GM12891 (cell line): ENCODE measurements at regions not wholly inside any gene's neighbourhood (a gene's known extent, or its start where the extent isn't known, plus 50 kb on each side); places are given as distances from the start of the nearest gene placed in this dataset.

Experiments used
- DNase-seq: peaks from one replicate; pipeline ENCODE4 v3.0.0; 2011; ENCODE audit warnings: low spot score; ENCODE audit not compliant: insufficient read length
- FAIRE-seq: peaks from 2 replicates; lab custom pipeline; 2011; peaks lifted over from hg19 to GRCh38; lab: Jason Lieb, UNC
- PAX5 ChIP-seq: IDR thresholded peaks from 2 replicates; pipeline ENCODE4 v1.6.1; 2011; ENCODE audit warnings: low read length, moderate library complexity, mild to moderate bottlenecking; ENCODE audit not compliant: insufficient read depth, severe bottlenecking
- POLR2A ChIP-seq: IDR thresholded peaks from 2 replicates; pipeline ENCODE4 v1.6.1; 2011; ENCODE audit warnings: low read depth, low read length, control low read depth
- POLR2AphosphoS5 ChIP-seq: IDR thresholded peaks from 2 replicates; pipeline ENCODE4 v1.6.1; 2011; ENCODE audit warnings: low read depth, low read length, control low read depth
- POU2F2 ChIP-seq: IDR thresholded peaks from 2 replicates; pipeline ENCODE4 v1.6.1; 2011; ENCODE audit warnings: low read depth, mild to moderate bottlenecking, control low read depth, low read length, moderate library complexity
- SPI1 ChIP-seq: IDR thresholded peaks from 2 replicates; pipeline ENCODE4 v1.6.1; 2011; ENCODE audit warnings: low read depth, low read length, control low read depth
- TAF1 ChIP-seq: IDR thresholded peaks from 2 replicates; pipeline ENCODE4 v1.6.1; 2011; ENCODE audit warnings: low read depth, low read length, control low read depth

DNA sequence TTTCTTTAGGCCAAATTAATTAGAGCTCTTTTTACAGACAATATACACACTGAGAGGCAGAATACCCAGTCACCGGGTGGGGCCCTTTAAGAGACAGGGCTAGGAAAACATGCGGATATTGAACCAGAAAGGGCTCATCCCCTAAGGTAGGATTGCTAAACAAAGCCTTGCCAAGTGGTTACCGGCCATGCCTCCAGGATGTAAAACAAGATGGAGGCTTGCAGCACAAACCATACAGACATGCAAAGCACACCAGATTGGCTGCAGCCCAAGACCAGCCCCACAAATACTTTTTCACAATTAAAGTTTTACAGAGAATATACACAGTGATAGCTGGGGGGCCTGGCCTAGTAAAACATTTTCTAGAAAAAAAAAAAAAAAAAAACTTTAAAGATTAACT, 210.0 kb downstream of the KLHL4 start:
- FAIRE-seq (no peak), DNase-seq (no peak)
- TF ChIP-seq SPI1: no peak
- TF ChIP-seq PAX5: no peak
- TF ChIP-seq TAF1: no peak
- no peak for TF ChIP-seq POLR2A
- no peak for TF ChIP-seq POU2F2
- TF ChIP-seq POLR2AphosphoS5: no peak

DNA sequence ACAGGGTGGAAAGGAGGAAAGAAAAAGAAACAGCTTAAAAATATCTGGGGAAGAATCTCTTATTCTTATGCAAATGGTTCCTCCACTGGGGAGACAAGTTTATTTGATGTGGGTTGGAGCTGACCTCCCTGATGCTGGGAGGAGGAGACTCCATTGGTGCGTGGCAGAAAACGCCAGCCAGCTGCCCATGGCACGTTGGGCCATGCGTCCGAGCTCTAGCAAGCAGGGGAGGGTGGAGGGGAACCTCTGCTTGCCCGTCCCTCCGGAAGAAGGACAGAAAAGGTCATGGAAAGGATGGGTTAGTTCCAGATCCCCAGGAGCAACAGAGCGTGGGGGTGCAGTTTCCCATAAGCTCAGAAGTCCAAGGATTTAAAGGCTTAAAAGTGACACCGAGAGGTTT, 210.4 kb downstream of the KLHL4 start:
- DNase-seq: no peak
- FAIRE-seq: no peak
- no peak for TF ChIP-seq TAF1
- no peak for TF ChIP-seq POLR2AphosphoS5
- no peak for TF ChIP-seq POU2F2
- TF ChIP-seq SPI1: no peak
- TF ChIP-seq PAX5: no peak
- no peak for TF ChIP-seq POLR2A

DNA sequence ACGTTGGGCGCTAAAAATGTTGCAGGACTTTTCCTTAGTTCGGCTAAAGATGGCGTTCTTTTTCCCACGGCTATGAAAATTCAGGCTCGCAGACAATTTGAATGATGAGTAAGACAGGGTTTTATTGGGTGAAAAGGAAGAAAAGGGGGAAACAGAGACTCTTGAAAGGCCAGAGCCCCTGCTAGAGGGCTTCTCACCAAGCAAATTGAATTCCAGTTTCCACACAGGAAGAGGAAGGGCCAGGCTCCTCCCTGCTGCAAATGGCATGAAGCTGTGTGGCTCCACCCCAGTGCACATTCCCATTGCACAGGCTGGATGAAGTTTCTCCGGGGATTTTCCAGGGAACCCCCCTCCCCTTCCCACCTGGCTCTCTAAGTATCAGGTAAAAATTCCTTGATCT, 210.9 kb downstream of the KLHL4 start:
- DNase-seq (no peak), FAIRE-seq (no peak)
- TF ChIP-seq POU2F2 (no peak), POLR2AphosphoS5 (no peak), TAF1 (no peak), SPI1 (no peak), PAX5 (no peak), POLR2A (no peak)

DNA sequence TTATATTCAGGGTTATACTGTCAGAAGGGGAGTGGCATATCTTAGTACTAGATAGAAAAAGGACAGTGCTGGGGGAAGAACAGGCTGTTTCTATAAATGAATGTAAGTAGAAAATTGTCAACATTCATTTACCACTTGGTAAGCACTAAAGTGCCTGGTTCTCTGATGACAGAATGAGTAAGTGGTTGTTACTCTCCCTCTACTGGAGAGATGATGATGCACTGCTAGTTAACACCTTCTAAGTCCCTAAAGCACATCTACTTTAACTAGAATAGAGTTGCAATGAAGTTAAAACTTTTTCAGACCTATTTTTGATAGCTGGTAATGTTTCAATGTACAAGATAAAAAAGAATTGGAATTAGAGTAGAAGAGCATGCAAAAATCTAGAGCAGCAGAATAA, 214.5 kb downstream of the KLHL4 start:
- TF ChIP-seq SPI1 (no peak), TAF1 (no peak), PAX5 (no peak), POU2F2 (no peak), POLR2AphosphoS5 (no peak), POLR2A (no peak)
- DNase-seq (no peak), FAIRE-seq (no peak)

DNA sequence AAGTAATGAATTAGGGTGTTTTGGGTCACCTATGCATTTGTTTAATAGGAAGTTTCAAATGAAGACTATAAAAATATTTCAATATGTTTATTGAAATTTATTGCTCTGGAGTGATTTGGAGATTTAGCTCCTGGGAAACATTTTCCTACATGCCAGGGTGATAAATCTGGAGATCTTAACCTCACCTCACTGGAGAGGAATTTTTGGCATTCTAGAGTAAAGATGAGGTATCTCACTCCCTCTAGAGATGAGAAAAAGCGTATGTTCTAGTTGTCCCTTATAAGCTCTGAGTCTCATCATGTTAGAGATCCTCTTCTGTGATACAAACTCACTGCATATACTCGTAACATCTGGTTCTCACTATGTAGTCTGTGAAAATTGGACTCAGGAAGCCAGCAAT, 219.0 kb downstream of the KLHL4 start:
- DNase-seq (no peak), FAIRE-seq (no peak)
- TF ChIP-seq PAX5 (no peak), SPI1 (no peak), POLR2A (no peak), POU2F2 (no peak), TAF1 (no peak), POLR2AphosphoS5 (no peak)

DNA sequence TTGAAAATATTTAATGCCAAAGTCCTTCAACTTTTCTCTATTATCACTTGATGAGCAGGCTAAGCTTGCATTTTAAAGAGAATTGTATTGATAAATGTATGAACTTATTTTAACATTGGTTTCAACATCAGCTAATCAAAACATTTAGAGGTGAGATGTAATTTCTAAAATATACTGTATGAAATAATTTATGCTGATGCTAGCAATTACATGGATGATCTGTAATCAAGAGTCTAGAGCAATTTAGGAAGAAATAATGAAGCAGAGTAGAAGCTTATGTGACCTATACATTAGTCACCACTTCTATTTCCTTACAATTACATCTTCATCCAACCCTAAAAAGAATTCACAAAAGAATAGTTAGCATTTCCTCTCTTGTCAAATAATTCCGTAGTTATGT, 226.8 kb downstream of the KLHL4 start:
- DNase-seq: no peak
- FAIRE-seq: no peak
- no peak for TF ChIP-seq SPI1
- TF ChIP-seq POU2F2: no peak
- TF ChIP-seq POLR2A: no peak
- no peak for TF ChIP-seq TAF1
- TF ChIP-seq PAX5: no peak
- no peak for TF ChIP-seq POLR2AphosphoS5

DNA sequence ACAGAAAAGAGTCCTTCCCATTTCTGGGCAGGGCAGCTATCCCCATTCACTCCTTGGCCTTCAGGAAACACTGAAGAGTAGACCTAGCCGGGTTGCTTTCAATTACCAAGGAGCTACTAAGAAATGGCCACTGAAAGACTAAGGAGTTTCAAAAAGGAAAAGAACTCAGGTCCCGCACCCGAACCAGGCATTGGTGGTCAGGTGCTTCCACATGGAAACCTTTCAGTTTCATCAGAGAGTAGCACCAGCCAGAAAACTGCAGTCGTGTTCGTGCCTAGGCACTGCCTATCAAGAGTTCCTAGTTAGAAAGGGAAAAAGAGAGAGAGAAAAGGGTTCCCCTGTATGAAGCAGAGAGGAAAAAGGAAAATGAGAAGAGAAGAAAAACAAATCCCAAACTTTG, 237.9 kb downstream of the KLHL4 start:
- no peak for TF ChIP-seq SPI1
- TF ChIP-seq POLR2A: no peak
- TF ChIP-seq POU2F2: no peak
- no peak for TF ChIP-seq PAX5
- TF ChIP-seq POLR2AphosphoS5: no peak
- no peak for TF ChIP-seq TAF1
- DNase-seq (no peak), FAIRE-seq (no peak)

DNA sequence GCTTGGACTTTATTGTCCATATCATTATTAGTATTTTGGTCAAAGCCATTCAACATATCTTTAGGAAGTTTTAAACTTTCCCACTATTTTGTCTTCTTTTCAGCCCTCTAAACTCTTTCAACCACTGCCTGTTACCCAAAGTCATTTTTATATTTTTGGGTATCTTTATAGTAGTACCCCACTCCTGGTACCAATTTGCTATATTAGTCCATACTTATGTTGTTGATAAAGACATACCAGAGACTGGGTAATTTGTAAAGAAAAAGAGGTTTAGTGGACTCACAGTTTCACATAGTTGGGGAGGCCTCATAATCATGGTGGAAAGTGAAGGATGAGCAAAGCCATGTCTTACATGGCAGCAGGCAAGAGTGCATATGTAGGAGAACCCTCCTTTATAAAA, 271.4 kb downstream of the KLHL4 start:
- DNase-seq (no peak), FAIRE-seq (no peak)
- TF ChIP-seq TAF1 (no peak), POLR2A (no peak), POU2F2 (no peak), PAX5 (no peak), SPI1 (no peak), POLR2AphosphoS5 (no peak)

DNA sequence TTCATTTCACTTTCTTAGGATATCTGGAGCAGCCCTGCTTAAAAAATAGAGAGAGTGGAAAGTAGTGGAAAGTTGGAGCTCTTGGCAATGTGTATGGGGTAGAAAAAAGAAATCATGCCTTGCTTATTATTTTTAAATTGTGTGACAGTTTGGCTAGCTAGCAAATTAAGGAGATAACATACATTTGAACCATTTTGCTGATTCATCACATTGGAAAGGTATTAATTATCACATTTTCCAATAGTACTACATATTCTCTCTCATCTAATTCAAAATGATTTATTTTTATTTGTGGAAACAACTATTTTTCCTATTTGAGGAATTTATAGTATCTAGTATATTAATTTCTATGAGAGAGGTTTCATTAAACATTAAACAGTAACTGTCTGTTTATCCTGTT, 280.4 kb downstream of the KLHL4 start:
- DNase-seq (no peak), FAIRE-seq (no peak)
- no peak for TF ChIP-seq SPI1
- no peak for TF ChIP-seq POLR2AphosphoS5
- TF ChIP-seq PAX5: no peak
- TF ChIP-seq TAF1: no peak
- no peak for TF ChIP-seq POLR2A
- no peak for TF ChIP-seq POU2F2
